Gastrocnemius medialis (tissue), 4 donors: ENCODE measurements at regions not wholly inside any gene's neighbourhood (a gene's known extent, or its start where the extent isn't known, plus 50 kb on each side); places are given as distances from the start of the nearest gene placed in this dataset.
A peak's percentile ranks its signal among the peaks of the same experiment; 100 is the strongest.
"Not testable (repeated sequence)": the region's sequence is repeated elsewhere in the genome, so short reads cannot be mapped to it uniquely, and the experiment has no call there.

Experiments used
- ATAC-seq, 2 donors: fragments of 150-250 bp; one replicate each; pipeline ENCODE4 v1.9.1; 2016
- DNase-seq, 2 donors: peaks; one replicate each; pipeline ENCODE4 v3.0.0-alpha.2; 2019
- H3K27ac ChIP-seq, 4 donors: fragments of 200-600 bp; sonication (generic); 1 replicate in 1 of 4; 2 replicates in 3 of 4; pipeline ENCODE4 v1.5.1; 2016 to 2018; ENCODE audit warnings: mild to moderate bottlenecking in 2 of 4, moderate library complexity in 1 of 4
- H3K27me3 ChIP-seq, 3 donors: fragments of 200-600 bp; sonication (generic) in 2 of 3; 1 replicate in 1 of 3; 2 replicates in 2 of 3; pipeline versions ENCODE4 v1.5.1 to v1.6.0; 2016 to 2019; ENCODE audit warnings: mild to moderate bottlenecking in 1 of 3, moderate library complexity in 1 of 3
- H3K36me3 ChIP-seq, 2 donors: fragments of 200-600 bp; sonication (generic) in 1 of 2; one replicate each; pipeline ENCODE4 v1.5.1; 2017 to 2018
- H3K4me1 ChIP-seq, 2 donors: fragments of 200-600 bp; sonication (generic) in 1 of 2; one replicate each; pipeline ENCODE4 v1.5.1; 2016 to 2017; ENCODE audit warnings: mild to moderate bottlenecking in 2 of 2
- H3K4me3 ChIP-seq, 4 donors: fragments of 200-600 bp; sonication (generic) in 3 of 4; 1 replicate in 1 of 4; 2 replicates in 3 of 4; pipeline ENCODE4 v1.5.1; 2016 to 2019; ENCODE audit warnings: mild to moderate bottlenecking in 2 of 4
- H3K9me3 ChIP-seq, 3 donors: fragments of 200-600 bp; sonication (generic) in 2 of 3; 1 replicate in 1 of 3; 2 replicates in 2 of 3; pipeline ENCODE4 v1.5.1; 2016 to 2019
- POLR2A ChIP-seq, 2 donors: fragments of 450-650 bp; IDR thresholded peaks; one replicate each; pipeline ENCODE4 v1.6.1; 2017; ENCODE audit warnings: antibody characterized with exemption in 2 of 2, mild to moderate bottlenecking in 2 of 2, moderate library complexity in 2 of 2
- in situ Hi-C, 4 donors: fragments of 200-750 bp; cut with MboI; loops; one replicate each; pipeline versions ENCODE4 v1.15.0 to v1.8.0; 2017; ENCODE audit warnings: low sequenced_read_pairs in 4 of 4
- intact Hi-C: fragments of 100-400 bp; cut with DNase I; formaldehyde crosslinking; loops from one replicate; pipeline ENCODE4 v1.15.1; 2023; ENCODE audit warnings: low total_unique reads
- TF ChIP-seq, protein P1 (sequence below), 5 experiments: fragments of 450-650 bp in 3 of 5; fragments of 200-600 bp in 2 of 5; sonication (generic) in 2 of 5; IDR thresholded peaks in 4 of 5; conservative IDR thresholded peaks in 1 of 5; 1 replicate in 4 of 5; 2 replicates in 1 of 5; pipeline ENCODE4 v1.5.1; 2016 to 2019; ENCODE audit warnings: antibody characterized with exemption in 5 of 5, mild to moderate bottlenecking in 3 of 5, moderate library complexity in 3 of 5

GRCh38 chr6:91079969-91080368 lies 493.1 kb upstream of the MAP3K7 start:
- in situ Hi-C loops, result no loop called here
- TF ChIP-seq, protein P1, sequence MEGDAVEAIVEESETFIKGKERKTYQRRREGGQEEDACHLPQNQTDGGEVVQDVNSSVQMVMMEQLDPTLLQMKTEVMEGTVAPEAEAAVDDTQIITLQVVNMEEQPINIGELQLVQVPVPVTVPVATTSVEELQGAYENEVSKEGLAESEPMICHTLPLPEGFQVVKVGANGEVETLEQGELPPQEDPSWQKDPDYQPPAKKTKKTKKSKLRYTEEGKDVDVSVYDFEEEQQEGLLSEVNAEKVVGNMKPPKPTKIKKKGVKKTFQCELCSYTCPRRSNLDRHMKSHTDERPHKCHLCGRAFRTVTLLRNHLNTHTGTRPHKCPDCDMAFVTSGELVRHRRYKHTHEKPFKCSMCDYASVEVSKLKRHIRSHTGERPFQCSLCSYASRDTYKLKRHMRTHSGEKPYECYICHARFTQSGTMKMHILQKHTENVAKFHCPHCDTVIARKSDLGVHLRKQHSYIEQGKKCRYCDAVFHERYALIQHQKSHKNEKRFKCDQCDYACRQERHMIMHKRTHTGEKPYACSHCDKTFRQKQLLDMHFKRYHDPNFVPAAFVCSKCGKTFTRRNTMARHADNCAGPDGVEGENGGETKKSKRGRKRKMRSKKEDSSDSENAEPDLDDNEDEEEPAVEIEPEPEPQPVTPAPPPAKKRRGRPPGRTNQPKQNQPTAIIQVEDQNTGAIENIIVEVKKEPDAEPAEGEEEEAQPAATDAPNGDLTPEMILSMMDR (IDR thresholded peaks at IDR 0.05 in 4 of 5, conservative IDR thresholded peaks at IDR 0.05 in 1 of 5), result no peak
- no peak for TF ChIP-seq POLR2A (IDR thresholded peaks at IDR 0.05)
- DNase-seq (no peak), ATAC-seq (no peak)
- no peaks in the 10 kb centered on the region for H3K4me1 ChIP-seq
- H3K4me3 ChIP-seq, result no peak overlapping the region
- no peak overlapping the region for H3K27ac ChIP-seq
- no peaks in the 10 kb centered on the region for H3K27me3 ChIP-seq
- intact Hi-C loops, result no loop called here
- H3K36me3 ChIP-seq, result no peaks in the 10 kb centered on the region
- H3K9me3 ChIP-seq, result no peaks in the 10 kb centered on the region

DNA sequence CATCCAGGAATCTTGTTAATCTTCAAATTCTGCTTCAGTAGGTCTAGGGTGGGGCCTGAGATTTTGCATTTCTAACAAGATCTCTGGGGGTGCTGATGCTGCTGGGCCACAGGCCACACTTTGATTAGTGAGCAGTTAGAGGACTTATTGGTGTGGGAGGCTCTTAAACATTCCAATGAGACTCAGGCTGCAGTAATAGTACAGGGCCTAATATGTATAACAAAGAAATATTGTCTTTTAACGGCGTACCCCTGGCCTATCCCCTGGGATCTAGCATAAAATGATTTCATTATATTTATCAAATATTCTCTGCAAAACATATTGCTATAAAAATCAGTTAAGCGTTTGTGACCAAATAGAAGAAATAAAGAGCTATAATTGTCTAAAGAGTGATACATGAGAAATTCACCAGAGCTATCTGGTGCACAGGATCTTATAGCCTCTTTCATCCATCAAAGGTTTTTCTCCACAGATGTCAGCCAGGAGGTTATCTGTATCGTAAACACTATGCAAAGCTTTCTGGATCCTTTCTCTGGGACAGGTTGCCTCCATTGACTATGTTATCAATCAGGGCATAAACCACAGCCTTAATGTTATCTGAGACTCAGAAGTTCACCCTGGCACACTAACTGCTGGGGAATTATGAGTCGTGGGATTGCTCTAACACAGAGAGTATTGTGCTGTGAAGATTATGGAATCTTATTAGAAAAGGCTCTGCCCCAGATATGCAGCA lies 488.5 kb upstream of the MAP3K7 start:
- no peak overlapping the region for H3K4me3 ChIP-seq
- ATAC-seq, result no peak
- no peaks in the 10 kb centered on the region for H3K4me1 ChIP-seq
- TF ChIP-seq, protein P1 (IDR thresholded peaks at IDR 0.05 in 4 of 5, conservative IDR thresholded peaks at IDR 0.05 in 1 of 5), result no peak
- no peak for TF ChIP-seq POLR2A (IDR thresholded peaks at IDR 0.05)
- no peak for DNase-seq
- intact Hi-C loops (no loop called here), in situ Hi-C loops (no loop called here)
- H3K27ac ChIP-seq, result no peak overlapping the region
- H3K36me3 ChIP-seq, result no peaks in the 10 kb centered on the region
- no peaks in the 10 kb centered on the region for H3K27me3 ChIP-seq
- no peaks in the 10 kb centered on the region for H3K9me3 ChIP-seq

DNA sequence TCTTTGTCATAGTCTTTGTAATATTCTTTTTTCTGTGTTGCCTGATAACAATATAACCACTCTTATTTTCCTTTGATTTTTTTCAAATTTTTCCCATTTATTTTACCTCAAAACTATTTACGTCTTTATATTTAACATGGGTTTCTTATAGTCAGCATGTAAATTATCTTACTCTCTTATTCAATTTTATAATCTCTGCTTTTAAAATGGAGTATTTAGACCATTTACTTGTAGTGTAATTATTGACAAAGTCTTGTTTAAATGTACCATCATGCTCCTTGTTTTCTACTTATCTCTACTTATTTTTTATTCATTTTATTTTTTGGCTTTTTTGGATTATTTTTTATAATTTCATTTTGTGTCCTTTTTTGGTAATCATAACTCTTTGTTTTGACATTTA lies 476.5 kb upstream of the MAP3K7 start:
- intact Hi-C loops, result no loop called here
- DNase-seq, result no peak
- no peaks in the 10 kb centered on the region for H3K36me3 ChIP-seq
- no peaks in the 10 kb centered on the region for H3K4me1 ChIP-seq
- no peak for TF ChIP-seq POLR2A (IDR thresholded peaks at IDR 0.05)
- TF ChIP-seq, protein P1 (IDR thresholded peaks at IDR 0.05 in 4 of 5, conservative IDR thresholded peaks at IDR 0.05 in 1 of 5), result no peak
- no peak for ATAC-seq
- no peak overlapping the region for H3K27ac ChIP-seq
- no peaks in the 10 kb centered on the region for H3K27me3 ChIP-seq
- in situ Hi-C loops, result no loop called here
- H3K9me3 ChIP-seq, result no peaks in the 10 kb centered on the region
- H3K4me3 ChIP-seq, result no peak overlapping the region

DNA sequence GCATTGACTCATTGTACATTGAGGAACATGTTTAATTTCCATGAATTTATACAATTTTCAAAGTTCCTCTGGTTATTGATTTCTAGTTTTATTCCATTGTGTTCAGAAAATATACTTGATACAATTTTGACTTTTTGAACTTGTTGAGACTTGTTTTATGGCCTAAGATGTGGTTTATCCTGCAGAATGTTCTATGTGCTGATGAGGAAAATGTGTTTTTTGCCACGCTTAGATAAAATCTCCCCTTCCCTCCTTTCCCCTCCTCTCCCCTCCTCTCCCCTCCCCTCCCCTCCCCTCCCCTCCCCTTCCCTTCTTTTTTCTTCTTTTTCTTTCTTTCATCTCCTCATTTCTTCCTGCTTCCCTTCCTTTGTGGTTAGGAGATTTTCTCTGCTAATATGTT lies 470.8 kb upstream of the MAP3K7 start:
- TF ChIP-seq, protein P1 (IDR thresholded peaks at IDR 0.05 in 4 of 5, conservative IDR thresholded peaks at IDR 0.05 in 1 of 5), result no peak
- no peak for TF ChIP-seq POLR2A (IDR thresholded peaks at IDR 0.05)
- Histone ChIP-seq H3K36me3 (no peaks in the 10 kb centered on the region), H3K4me1 (no peaks in the 10 kb centered on the region), H3K27me3 (no peaks in the 10 kb centered on the region), H3K4me3 (no peak overlapping the region), H3K27ac (no peak overlapping the region), H3K9me3 (peaks cover 0 to 10% (median 0%) of the 10 kb centered on the region in 3 donors)
- DNase-seq (no peak), ATAC-seq (no peak)
- in situ Hi-C loops (no loop called here), intact Hi-C loops (no loop called here)

GRCh38 chr6:91055959-91056358 lies 469.1 kb upstream of the MAP3K7 start:
- DNase-seq, result no peak
- no peaks in the 10 kb centered on the region for H3K36me3 ChIP-seq
- no peaks in the 10 kb centered on the region for H3K4me1 ChIP-seq
- intact Hi-C loops, result no loop called here
- H3K27me3 ChIP-seq, result no peaks in the 10 kb centered on the region
- peak overlapping the region in 1 of 4 donors; percentile 6 for H3K4me3 ChIP-seq
- TF ChIP-seq, protein P1 (IDR thresholded peaks at IDR 0.05 in 4 of 5, conservative IDR thresholded peaks at IDR 0.05 in 1 of 5), result no peak
- TF ChIP-seq POLR2A (IDR thresholded peaks at IDR 0.05), result no peak
- peaks cover 0 to 10% (median 0%) of the 10 kb centered on the region in 3 donors for H3K9me3 ChIP-seq
- in situ Hi-C loops, result no loop called here
- no peak overlapping the region for H3K27ac ChIP-seq
- ATAC-seq, result no peak

GRCh38 chr6:91052473-91053450 lies 465.9 kb upstream of the MAP3K7 start:
- H3K4me1 ChIP-seq, DNase-seq, in situ Hi-C loops, H3K9me3 ChIP-seq, ATAC-seq, H3K27ac ChIP-seq, H3K36me3 ChIP-seq, H3K27me3 ChIP-seq, H3K4me3 ChIP-seq, intact Hi-C loops: not testable (repeated sequence)
